ENCODE measurements at regions not wholly inside any gene's neighbourhood (a gene's known extent, or its start where the extent isn't known, plus 50 kb on each side); places are given as distances from the start of the nearest gene placed in this dataset.

DNA sequence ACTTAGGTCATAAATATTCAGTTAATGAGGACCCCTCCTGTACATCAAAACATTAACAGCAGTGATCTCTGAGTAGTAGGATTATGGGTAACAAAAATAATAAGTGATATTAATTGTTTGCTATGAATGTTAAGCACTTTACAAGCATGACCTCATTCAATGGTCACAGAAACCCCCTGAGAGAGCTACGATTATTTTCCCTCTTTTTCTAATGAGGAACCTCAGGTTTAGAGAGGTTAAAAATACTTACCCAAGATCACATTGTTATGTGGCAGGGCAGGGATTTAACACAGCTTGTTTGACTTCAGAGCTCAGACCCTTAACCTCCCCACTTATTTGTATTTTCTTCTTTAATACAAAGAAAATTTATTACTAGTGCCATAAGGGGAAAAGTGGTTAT is 228.2 kb downstream of the TBL1XR1 start:
- Histone ChIP-seq H3K9me3 (no peaks in the 10 kb centered on the region), H3K4me3 (no peak overlapping the region), H3K27me3 (ENCODE audit: low read depth) (no peaks in the 10 kb centered on the region), H3K36me3 (replicated peaks) (no peaks in the 10 kb centered on the region), H3K4me1 (no peaks in the 10 kb centered on the region)
- in situ Hi-C loops (cut with MboI; ENCODE audit: low sequenced_read_pairs), result no loop called here
- DNase-seq (ENCODE audit: low spot score in 2 of 2), result no peak

DNA sequence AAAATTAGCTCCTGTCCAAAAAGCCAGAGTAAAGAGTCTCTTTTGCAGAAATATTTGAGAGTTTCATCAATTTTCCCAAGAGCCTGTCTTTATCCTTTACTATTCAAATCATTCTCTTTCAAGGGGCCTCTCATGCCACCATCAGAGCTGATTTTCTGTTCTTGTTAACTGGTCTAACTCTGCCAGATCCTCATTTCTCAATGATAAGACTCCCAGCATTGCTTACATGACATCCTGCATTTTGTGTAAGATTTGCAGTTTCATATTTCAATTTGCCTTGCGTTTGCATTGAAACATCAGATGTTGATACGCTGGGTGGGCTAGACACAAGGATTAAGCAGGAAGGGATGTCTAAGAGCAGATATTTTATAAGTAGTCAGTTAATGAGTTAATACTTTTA is 228.7 kb downstream of the TBL1XR1 start:
- no peaks in the 10 kb centered on the region for H3K4me1 ChIP-seq
- in situ Hi-C loops (cut with MboI; ENCODE audit: low sequenced_read_pairs), result no loop called here
- no peaks in the 10 kb centered on the region for H3K9me3 ChIP-seq
- H3K27me3 ChIP-seq (ENCODE audit: low read depth), result no peaks in the 10 kb centered on the region
- H3K4me3 ChIP-seq, result no peak overlapping the region
- no peak for DNase-seq (ENCODE audit: low spot score in 2 of 2)
- H3K36me3 ChIP-seq (replicated peaks), result no peaks in the 10 kb centered on the region

DNA sequence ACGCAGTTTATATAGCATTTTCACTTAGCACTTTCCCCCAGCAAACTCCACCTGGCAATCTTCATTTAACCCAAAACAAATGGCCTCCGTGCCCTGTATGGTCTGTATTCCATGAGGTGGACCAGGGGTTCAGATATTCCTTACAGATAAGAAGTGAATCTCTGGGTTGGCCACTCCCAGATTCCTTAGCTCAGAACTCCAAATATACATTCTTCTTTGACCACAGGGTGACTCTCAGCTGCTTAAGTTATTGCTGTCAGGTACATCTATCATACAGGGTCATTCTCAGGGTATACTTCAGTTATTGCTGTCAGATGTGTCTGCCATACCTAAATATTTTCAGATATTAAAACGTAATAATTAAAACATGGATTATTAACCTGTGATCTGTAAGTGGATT is 229.8 kb downstream of the TBL1XR1 start:
- Histone ChIP-seq H3K4me3 (no peak overlapping the region), H3K36me3 (replicated peaks) (no peaks in the 10 kb centered on the region), H3K9me3 (no peaks in the 10 kb centered on the region), H3K4me1 (no peaks in the 10 kb centered on the region), H3K27me3 (ENCODE audit: low read depth) (no peaks in the 10 kb centered on the region)
- DNase-seq (ENCODE audit: low spot score in 2 of 2), result no peak
- in situ Hi-C loops (cut with MboI; ENCODE audit: low sequenced_read_pairs), result no loop called here

DNA sequence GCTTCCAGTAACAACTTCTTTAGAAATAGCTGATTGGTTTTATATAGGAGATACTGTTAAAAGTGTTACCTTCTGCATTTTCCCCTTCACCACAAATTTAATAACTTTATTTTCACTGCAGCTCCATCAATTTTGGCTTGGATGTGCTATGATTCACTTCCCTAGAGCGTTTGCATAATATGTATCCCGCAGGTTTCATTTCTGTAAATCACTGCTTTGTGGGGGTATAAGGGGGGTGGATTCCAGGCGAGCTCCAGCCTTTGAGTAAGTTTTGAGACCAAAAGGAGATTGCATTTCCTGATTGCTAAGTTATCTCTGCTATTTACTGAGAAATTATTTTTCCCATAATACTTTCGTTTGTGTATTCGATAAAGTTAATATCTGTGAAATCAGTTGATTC is 232.6 kb downstream of the TBL1XR1 start:
- H3K27me3 ChIP-seq (ENCODE audit: low read depth), result no peaks in the 10 kb centered on the region
- no peaks in the 10 kb centered on the region for H3K4me1 ChIP-seq
- no peaks in the 10 kb centered on the region for H3K9me3 ChIP-seq
- no peak for DNase-seq (ENCODE audit: low spot score in 2 of 2)
- in situ Hi-C loops (cut with MboI; ENCODE audit: low sequenced_read_pairs), result no loop called here
- no peak overlapping the region for H3K4me3 ChIP-seq
- no peaks in the 10 kb centered on the region for H3K36me3 ChIP-seq (replicated peaks)

DNA sequence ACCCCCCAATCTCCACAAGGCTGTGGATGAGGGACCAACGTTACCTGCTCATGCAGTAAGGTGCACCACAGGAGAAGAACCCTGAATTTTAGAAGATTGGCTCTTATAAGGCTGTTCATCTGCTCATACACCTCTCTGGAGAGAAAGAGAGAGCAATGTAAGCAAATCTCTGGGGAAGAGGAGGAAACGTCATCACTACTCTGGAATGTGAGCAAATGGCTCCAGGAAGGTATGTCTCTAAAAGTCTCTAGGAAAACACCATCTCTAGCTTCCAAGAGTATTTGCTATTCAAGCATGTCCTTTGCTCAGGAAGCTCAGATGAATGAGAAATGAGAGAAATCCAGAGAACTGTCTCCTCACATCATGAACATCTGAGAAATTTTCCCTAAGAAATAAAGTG is 235.4 kb downstream of the TBL1XR1 start:
- Histone ChIP-seq H3K4me1 (no peaks in the 10 kb centered on the region), H3K9me3 (no peaks in the 10 kb centered on the region), H3K27me3 (ENCODE audit: low read depth) (no peaks in the 10 kb centered on the region), H3K36me3 (replicated peaks) (no peaks in the 10 kb centered on the region), H3K4me3 (no peak overlapping the region)
- DNase-seq (ENCODE audit: low spot score in 2 of 2), result no peak
- in situ Hi-C loops (cut with MboI; ENCODE audit: low sequenced_read_pairs), result no loop called here

DNA sequence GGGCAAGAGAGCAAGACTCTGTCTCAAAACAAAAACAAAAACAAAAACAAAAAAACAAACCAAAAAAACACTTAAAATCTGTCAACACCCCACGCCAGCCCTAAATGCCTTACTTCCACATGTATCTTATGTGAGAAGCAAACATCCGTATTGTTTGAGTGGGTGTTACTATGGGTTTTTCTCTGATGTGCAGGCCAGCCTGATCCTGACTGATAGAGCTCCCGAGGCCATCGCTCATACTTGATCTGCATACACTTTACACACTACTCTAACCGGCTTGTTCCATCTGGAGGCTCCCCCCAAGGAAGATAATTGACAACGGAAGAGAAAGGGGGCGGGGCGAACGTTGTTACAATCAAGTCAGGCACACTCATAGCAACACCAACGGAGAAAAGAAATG is 237.4 kb downstream of the TBL1XR1 start:
- in situ Hi-C loops (cut with MboI; ENCODE audit: low sequenced_read_pairs), result no loop called here
- DNase-seq (ENCODE audit: low spot score in 2 of 2), result no peak
- Histone ChIP-seq H3K36me3 (replicated peaks) (no peaks in the 10 kb centered on the region), H3K4me1 (no peaks in the 10 kb centered on the region), H3K27me3 (ENCODE audit: low read depth) (no peaks in the 10 kb centered on the region), H3K9me3 (no peaks in the 10 kb centered on the region), H3K4me3 (no peak overlapping the region)

DNA sequence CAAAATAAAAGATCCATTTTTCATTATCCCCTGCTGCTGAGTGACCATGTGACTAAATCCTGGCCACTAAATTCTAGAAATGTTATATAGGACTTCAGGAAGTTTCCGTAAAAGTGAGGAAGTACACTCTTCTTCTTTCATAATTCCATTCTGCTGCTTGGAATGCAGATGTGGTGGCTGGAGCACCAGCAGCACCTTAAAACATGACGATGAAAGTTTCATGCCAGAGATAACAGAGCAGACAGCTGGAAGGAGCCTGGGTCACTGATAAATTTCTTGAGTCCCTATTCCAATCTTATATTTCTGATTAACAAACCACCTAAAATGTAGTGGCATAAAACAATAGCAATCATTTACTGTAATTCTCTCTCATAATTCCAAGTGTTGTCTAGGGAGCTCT is 238.7 kb downstream of the TBL1XR1 start:
- Histone ChIP-seq H3K4me1 (no peaks in the 10 kb centered on the region), H3K4me3 (no peak overlapping the region), H3K36me3 (replicated peaks) (no peaks in the 10 kb centered on the region), H3K27me3 (ENCODE audit: low read depth) (no peaks in the 10 kb centered on the region), H3K9me3 (no peaks in the 10 kb centered on the region)
- in situ Hi-C loops (cut with MboI; ENCODE audit: low sequenced_read_pairs), result no loop called here
- DNase-seq (ENCODE audit: low spot score in 2 of 2), result no peak

DNA sequence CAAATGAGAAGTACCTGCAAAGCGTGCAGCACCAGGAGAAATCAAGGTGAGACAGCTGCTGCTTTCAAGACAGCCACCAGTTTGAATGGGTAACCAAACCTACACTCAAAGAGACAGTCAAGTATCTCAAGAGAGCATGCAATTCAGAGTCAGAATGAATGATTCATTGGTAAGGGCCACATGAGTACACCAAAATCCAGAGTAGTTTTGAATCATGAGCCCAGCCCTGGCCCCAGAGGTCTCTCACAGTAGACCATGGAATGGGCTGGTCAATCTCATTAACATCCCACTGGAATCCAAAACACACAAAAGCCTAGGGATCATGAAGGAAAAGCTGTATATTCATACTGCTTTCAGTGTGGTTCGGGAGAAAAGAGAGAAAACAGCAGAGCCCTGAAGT is 242.8 kb downstream of the TBL1XR1 start:
- in situ Hi-C loops (cut with MboI; ENCODE audit: low sequenced_read_pairs), result no loop called here
- no peak overlapping the region for H3K4me3 ChIP-seq
- no peaks in the 10 kb centered on the region for H3K36me3 ChIP-seq (replicated peaks)
- no peaks in the 10 kb centered on the region for H3K9me3 ChIP-seq
- DNase-seq (ENCODE audit: low spot score in 2 of 2), result no peak
- H3K27me3 ChIP-seq (ENCODE audit: low read depth), result no peaks in the 10 kb centered on the region
- no peaks in the 10 kb centered on the region; the same call in 1 of the 2 replicates for H3K4me1 ChIP-seq

DNA sequence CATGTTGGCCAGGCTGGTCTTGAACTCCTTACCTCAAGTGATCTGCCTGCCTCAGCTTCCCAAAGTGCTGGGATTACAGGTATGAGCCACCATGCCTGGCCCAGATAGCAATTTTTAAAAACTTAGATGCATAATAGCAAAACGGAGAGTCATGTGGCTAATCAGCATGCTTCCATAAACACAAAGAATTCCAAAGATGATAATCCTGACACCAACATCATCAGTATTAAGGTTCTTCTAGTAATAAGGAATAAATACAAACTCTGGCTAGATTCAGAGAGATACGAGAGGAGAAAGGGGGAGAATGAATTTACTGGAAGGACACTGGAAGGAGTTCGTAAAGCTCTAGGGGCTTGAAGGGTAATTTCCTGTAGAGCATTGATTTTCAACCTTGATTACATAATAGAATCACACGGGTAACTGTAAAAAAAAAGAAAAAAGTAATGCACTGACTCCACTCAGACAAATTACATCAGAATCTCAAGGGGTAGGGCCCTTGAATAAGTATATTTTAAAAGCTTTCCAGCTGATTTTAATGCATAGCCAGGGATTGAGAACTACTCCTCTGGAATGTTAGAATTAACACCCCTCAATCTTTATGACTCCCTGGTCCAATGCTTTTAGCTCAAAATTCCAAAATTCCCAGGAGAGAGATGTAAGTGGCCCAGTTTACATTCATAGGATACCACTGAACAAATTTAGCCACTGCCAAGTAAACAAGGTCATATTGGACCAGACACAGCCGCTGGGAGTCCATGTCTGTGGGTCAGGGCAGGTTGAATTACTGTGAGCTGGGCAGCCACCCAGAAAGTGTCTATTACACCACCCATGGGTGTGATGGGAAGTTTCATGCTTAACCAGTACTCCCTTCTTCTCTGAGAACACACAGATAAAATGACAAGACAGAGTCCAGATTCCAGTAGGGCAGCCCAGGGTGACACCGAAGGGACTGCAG is 243.9 kb downstream of the TBL1XR1 start:
- Histone ChIP-seq H3K9me3 (no peaks in the 10 kb centered on the region), H3K27me3 (ENCODE audit: low read depth) (no peaks in the 10 kb centered on the region), H3K36me3 (replicated peaks) (no peaks in the 10 kb centered on the region), H3K4me3 (no peak overlapping the region), H3K4me1 (no peaks in the 10 kb centered on the region; the same call in 1 of the 2 replicates)
- in situ Hi-C loops (cut with MboI; ENCODE audit: low sequenced_read_pairs), result no loop called here
- no peak for DNase-seq (ENCODE audit: low spot score in 2 of 2)

DNA sequence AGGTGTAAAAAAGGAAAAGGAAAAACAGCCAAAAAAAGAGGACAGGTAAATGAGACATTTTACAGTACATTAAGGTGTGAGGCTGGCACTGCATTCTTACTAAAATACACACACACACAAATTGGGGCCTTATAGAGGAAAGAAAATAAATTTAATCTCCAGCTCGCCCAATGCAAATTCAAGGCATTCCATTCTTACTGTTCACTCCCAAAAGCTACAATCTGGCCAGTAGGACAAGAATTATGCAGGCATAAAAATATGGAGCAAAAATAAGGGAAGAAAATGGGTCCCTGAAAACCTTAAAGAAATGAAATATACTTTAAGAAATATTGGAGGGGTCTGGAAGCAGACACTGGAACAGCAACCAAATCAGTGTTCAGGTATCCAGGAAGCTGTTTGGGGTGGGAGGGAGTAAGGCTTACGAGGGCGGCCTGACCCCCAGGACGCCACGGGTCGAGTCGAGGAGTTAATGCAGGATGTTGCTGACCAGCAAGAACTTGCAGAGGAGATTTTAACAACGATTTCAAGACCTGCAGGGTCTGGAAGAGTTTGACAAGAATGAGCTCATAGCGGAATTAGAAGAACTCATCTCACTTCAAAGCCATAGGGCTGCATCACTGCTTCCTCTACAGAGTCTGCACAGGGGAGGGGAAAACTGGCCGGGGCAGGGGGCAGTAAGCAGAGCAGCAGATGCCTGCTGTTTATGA is 245.5 kb downstream of the TBL1XR1 start:
- Histone ChIP-seq H3K4me3 (no peak overlapping the region), H3K4me1 (no peaks in the 10 kb centered on the region; the same call in none of the 2 replicates), H3K27me3 (ENCODE audit: low read depth) (no peaks in the 10 kb centered on the region), H3K36me3 (replicated peaks) (no peaks in the 10 kb centered on the region), H3K9me3 (no peaks in the 10 kb centered on the region)
- DNase-seq (ENCODE audit: low spot score in 2 of 2), result no peak
- in situ Hi-C loops (cut with MboI; ENCODE audit: low sequenced_read_pairs), result no loop called here

DNA sequence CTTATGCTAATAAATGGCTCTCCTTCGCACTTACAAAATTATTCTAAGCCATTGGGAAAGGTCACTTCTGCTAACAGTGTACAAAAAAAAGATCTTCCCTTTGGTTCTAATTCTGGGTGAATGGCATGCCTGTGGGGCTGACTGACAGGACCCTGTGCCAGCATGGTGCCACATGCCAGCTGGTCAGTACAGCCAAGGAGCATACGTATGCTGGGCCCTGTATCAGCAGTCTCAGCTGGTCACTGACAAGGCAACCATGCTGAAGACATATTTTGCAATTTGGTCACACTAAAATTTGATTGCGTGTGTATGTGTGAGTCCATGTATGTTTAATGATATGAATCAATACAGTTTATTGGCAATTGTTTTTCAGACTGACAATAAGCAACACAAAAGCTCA is 246.1 kb downstream of the TBL1XR1 start:
- Histone ChIP-seq H3K4me3 (no peak overlapping the region), H3K9me3 (no peaks in the 10 kb centered on the region), H3K36me3 (replicated peaks) (no peaks in the 10 kb centered on the region), H3K4me1 (no peaks in the 10 kb centered on the region; the same call in none of the 2 replicates), H3K27me3 (ENCODE audit: low read depth) (no peaks in the 10 kb centered on the region)
- DNase-seq (ENCODE audit: low spot score in 2 of 2), result no peak
- in situ Hi-C loops (cut with MboI; ENCODE audit: low sequenced_read_pairs), result no loop called here

DNA sequence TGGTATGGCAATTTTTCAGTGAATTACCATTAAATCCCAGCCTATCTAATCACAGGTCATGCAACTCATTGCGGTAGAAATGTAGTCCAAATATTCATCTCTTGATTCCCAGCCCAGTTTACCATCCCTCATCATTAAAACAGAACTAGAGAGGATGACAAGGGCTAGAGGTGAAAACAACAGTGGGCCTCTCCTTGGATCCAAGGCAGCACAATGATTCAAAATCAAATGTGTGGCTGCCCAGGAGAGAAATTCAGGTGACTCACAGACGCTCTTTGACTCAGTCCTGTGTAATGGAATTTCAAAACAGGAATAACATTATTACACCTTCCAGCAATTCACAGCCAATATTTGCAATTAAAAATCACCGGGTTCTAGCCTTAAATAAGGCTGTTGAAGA is 246.5 kb downstream of the TBL1XR1 start:
- no peaks in the 10 kb centered on the region for H3K27me3 ChIP-seq (ENCODE audit: low read depth)
- no peaks in the 10 kb centered on the region for H3K9me3 ChIP-seq
- in situ Hi-C loops (cut with MboI; ENCODE audit: low sequenced_read_pairs), result no loop called here
- no peak overlapping the region for H3K4me3 ChIP-seq
- H3K36me3 ChIP-seq (replicated peaks), result no peaks in the 10 kb centered on the region
- no peak for DNase-seq (ENCODE audit: low spot score in 2 of 2)
- H3K4me1 ChIP-seq, result no peaks in the 10 kb centered on the region; the same call in none of the 2 replicates

DNA sequence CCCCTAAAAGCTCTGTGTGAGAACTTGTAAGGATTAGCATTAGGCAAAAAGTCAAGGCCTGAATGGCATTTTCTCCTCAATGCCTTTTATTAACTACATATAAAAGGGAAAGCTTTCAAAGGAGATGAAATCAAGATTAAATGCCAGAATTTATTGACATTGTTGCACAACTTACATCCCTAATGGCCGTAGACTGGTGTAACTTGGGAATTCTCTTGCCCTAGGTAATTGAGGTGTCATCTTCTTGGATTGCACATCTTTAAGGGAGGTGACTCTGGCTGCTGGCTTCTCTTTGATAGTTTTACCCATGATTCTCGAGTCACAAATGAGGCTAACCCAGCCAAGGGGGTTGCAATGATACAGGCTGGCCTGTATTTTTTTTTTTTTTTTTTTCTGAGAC is 249.1 kb downstream of the TBL1XR1 start:
- DNase-seq (ENCODE audit: low spot score in 2 of 2), result no peak
- no peaks in the 10 kb centered on the region for H3K36me3 ChIP-seq (replicated peaks)
- in situ Hi-C loops (cut with MboI; ENCODE audit: low sequenced_read_pairs), result loop anchor here (10.0 kb wide), 1 partner anchor 423 kb away; no protein-coding TSS in a partner anchor

DNA sequence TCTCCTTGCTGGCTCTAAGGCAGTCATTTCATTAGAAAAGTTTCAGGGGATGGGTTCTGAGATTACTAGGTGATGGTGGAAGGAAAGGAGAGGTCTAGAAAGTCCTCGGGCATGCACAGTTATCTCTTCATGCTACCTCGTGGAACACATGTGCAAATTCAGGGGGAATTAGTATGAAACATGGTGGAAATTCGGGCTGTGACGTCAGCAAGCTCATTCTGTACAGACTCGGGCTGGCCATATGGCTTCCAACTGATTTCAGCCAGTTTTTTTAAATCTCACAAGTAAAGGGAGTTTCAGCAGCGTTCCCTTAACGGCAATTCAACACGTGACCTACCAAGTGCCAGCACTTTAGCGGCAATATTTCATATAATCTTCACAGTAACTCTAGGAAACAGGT is 251.1 kb downstream of the TBL1XR1 start:
- DNase-seq (ENCODE audit: low spot score in 2 of 2), result no peak
- in situ Hi-C loops (cut with MboI; ENCODE audit: low sequenced_read_pairs), result loop anchor here (10.0 kb wide), 1 partner anchor 421 kb away; no protein-coding TSS in a partner anchor
- Histone ChIP-seq H3K4me3 (no peak overlapping the region), H3K27me3 (ENCODE audit: low read depth) (no peaks in the 10 kb centered on the region), H3K9me3 (no peaks in the 10 kb centered on the region), H3K4me1 (no peaks in the 10 kb centered on the region; the same call in 1 of the 2 replicates), H3K36me3 (replicated peaks) (no peaks in the 10 kb centered on the region)

More for the DNA sequence above, 249.1 kb downstream of the TBL1XR1 start:
- no peak overlapping the region for H3K4me3 ChIP-seq
- no peaks in the 10 kb centered on the region for H3K27me3 ChIP-seq (ENCODE audit: low read depth)
- H3K9me3 ChIP-seq, result no peaks in the 10 kb centered on the region
- no peaks in the 10 kb centered on the region; the same call in none of the 2 replicates for H3K4me1 ChIP-seq

All from HAP-1 (cell line).